GM23248 (cell line): ENCODE measurements at regions not wholly inside any gene's neighbourhood (a gene's known extent, or its start where the extent isn't known, plus 50 kb on each side); places are given as distances from the start of the nearest gene placed in this dataset.

Experiments
- EZH2 ChIP-seq: fragments of 200-600 bp; sonication (generic); IDR thresholded peaks from 2 replicates; pipeline ENCODE4 v1.6.1; 2018; ENCODE audit warnings: antibody characterized with exemption, mild to moderate bottlenecking; ENCODE audit not compliant: insufficient read depth, poor library complexity, severe bottlenecking
- EZH2phosphoT487 ChIP-seq: fragments of 200-600 bp; sonication (generic); IDR thresholded peaks from 2 replicates; pipeline ENCODE4 v1.6.1; 2018; ENCODE audit warnings: antibody characterized with exemption, moderate library complexity, mild to moderate bottlenecking, low read depth; ENCODE audit not compliant: insufficient read depth

- no peak for TF ChIP-seq EZH2phosphoT487
- TF ChIP-seq EZH2: no peak
Measured at GRCh38 chr12:58416236-58416635, 474.9 kb downstream of the ATP23 start.
